Gastrocnemius medialis (tissue), 4 donors: ENCODE measurements at regions not wholly inside any gene's neighbourhood (a gene's known extent, or its start where the extent isn't known, plus 50 kb on each side); places are given as distances from the start of the nearest gene placed in this dataset.

ENCODE experiments used
- ATAC-seq, 2 donors: fragments of 150-250 bp; one replicate each; pipeline ENCODE4 v1.9.1; 2016
- DNase-seq, 2 donors: peaks; one replicate each; pipeline ENCODE4 v3.0.0-alpha.2; 2019
- H3K27ac ChIP-seq, 4 donors: fragments of 200-600 bp; sonication (generic); 1 replicate in 1 of 4; 2 replicates in 3 of 4; pipeline ENCODE4 v1.5.1; 2016 to 2018; ENCODE audit warnings: mild to moderate bottlenecking in 2 of 4, moderate library complexity in 1 of 4
- H3K27me3 ChIP-seq, 3 donors: fragments of 200-600 bp; sonication (generic) in 2 of 3; 1 replicate in 1 of 3; 2 replicates in 2 of 3; pipeline versions ENCODE4 v1.5.1 to v1.6.0; 2016 to 2019; ENCODE audit warnings: mild to moderate bottlenecking in 1 of 3, moderate library complexity in 1 of 3
- H3K36me3 ChIP-seq, 2 donors: fragments of 200-600 bp; sonication (generic) in 1 of 2; one replicate each; pipeline ENCODE4 v1.5.1; 2017 to 2018
- H3K4me1 ChIP-seq, 2 donors: fragments of 200-600 bp; sonication (generic) in 1 of 2; one replicate each; pipeline ENCODE4 v1.5.1; 2016 to 2017; ENCODE audit warnings: mild to moderate bottlenecking in 2 of 2
- H3K4me3 ChIP-seq, 4 donors: fragments of 200-600 bp; sonication (generic) in 3 of 4; 1 replicate in 1 of 4; 2 replicates in 3 of 4; pipeline ENCODE4 v1.5.1; 2016 to 2019; ENCODE audit warnings: mild to moderate bottlenecking in 2 of 4
- H3K9me3 ChIP-seq, 3 donors: fragments of 200-600 bp; sonication (generic) in 2 of 3; 1 replicate in 1 of 3; 2 replicates in 2 of 3; pipeline ENCODE4 v1.5.1; 2016 to 2019
- POLR2A ChIP-seq, 2 donors: fragments of 450-650 bp; IDR thresholded peaks; one replicate each; pipeline ENCODE4 v1.6.1; 2017; ENCODE audit warnings: antibody characterized with exemption in 2 of 2, mild to moderate bottlenecking in 2 of 2, moderate library complexity in 2 of 2
- in situ Hi-C, 4 donors: fragments of 200-750 bp; cut with MboI; loops; one replicate each; pipeline versions ENCODE4 v1.15.0 to v1.8.0; 2017; ENCODE audit warnings: low sequenced_read_pairs in 4 of 4
- intact Hi-C: fragments of 100-400 bp; cut with DNase I; formaldehyde crosslinking; loops from one replicate; pipeline ENCODE4 v1.15.1; 2023; ENCODE audit warnings: low total_unique reads
- TF ChIP-seq, protein P1 (sequence below), 5 experiments: fragments of 450-650 bp in 3 of 5; fragments of 200-600 bp in 2 of 5; sonication (generic) in 2 of 5; IDR thresholded peaks in 4 of 5; conservative IDR thresholded peaks in 1 of 5; 1 replicate in 4 of 5; 2 replicates in 1 of 5; pipeline ENCODE4 v1.5.1; 2016 to 2019; ENCODE audit warnings: antibody characterized with exemption in 5 of 5, mild to moderate bottlenecking in 3 of 5, moderate library complexity in 3 of 5

DNA sequence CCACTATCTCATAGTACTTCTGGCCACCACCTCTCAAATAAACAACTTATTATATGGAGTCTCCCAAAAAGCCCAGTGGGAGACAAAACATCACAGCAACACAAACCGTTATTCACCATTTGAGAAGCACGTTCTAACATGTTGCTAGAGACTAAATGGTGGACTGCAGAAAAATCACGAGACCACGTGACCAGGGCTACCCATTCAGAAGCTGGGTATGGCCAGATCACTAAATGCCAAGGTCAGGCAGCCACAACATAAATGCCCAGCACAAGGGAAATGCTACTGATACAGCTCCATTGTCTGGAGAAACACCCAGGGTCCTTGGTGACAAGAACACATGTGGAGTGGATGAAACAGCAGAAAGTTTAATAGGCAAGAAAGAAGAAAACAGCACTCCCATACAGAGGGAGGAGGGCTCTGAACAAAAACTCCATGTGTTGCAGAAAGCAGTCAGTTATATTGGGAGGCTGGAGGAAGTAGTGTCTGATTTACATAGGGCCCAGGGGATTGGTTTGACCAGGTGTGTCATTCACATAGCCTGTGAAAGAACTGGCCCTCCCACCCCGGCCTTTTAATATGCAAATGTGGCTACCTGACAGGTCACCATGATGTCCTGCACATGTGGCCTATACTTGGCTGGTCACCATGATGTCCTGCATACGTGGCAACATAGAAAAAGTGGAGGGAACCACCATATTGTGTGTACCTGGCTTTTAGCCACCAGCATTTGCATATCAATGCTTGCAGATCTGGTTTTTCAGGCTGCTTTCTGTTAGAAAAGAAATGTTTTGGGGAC lies 97.2 kb downstream of the TRIM36 start:
- no peak for DNase-seq
- intact Hi-C loops (no loop called here), in situ Hi-C loops (no loop called here)
- Histone ChIP-seq H3K27ac (no peak overlapping the region), H3K36me3 (no peaks in the 10 kb centered on the region), H3K9me3 (no peaks in the 10 kb centered on the region), H3K4me1 (no peaks in the 10 kb centered on the region), H3K27me3 (no peaks in the 10 kb centered on the region), H3K4me3 (no peak overlapping the region)
- TF ChIP-seq, protein P1, sequence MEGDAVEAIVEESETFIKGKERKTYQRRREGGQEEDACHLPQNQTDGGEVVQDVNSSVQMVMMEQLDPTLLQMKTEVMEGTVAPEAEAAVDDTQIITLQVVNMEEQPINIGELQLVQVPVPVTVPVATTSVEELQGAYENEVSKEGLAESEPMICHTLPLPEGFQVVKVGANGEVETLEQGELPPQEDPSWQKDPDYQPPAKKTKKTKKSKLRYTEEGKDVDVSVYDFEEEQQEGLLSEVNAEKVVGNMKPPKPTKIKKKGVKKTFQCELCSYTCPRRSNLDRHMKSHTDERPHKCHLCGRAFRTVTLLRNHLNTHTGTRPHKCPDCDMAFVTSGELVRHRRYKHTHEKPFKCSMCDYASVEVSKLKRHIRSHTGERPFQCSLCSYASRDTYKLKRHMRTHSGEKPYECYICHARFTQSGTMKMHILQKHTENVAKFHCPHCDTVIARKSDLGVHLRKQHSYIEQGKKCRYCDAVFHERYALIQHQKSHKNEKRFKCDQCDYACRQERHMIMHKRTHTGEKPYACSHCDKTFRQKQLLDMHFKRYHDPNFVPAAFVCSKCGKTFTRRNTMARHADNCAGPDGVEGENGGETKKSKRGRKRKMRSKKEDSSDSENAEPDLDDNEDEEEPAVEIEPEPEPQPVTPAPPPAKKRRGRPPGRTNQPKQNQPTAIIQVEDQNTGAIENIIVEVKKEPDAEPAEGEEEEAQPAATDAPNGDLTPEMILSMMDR (IDR thresholded peaks at IDR 0.05 in 4 of 5, conservative IDR thresholded peaks at IDR 0.05 in 1 of 5) = no peak
- TF ChIP-seq POLR2A (IDR thresholded peaks at IDR 0.05) = no peak
- ATAC-seq = no peak

- ATAC-seq (no peak), DNase-seq (no peak)
- H3K4me3 ChIP-seq = no peak overlapping the region
- no peaks in the 10 kb centered on the region for H3K36me3 ChIP-seq
- H3K4me1 ChIP-seq = no peaks in the 10 kb centered on the region
- no peaks in the 10 kb centered on the region for H3K27me3 ChIP-seq
- in situ Hi-C loops = no loop called here
- no peaks in the 10 kb centered on the region for H3K9me3 ChIP-seq
- no peak overlapping the region for H3K27ac ChIP-seq
- intact Hi-C loops = no loop called here
- TF ChIP-seq, protein P1 (IDR thresholded peaks at IDR 0.05 in 4 of 5, conservative IDR thresholded peaks at IDR 0.05 in 1 of 5) = no peak
- no peak for TF ChIP-seq POLR2A (IDR thresholded peaks at IDR 0.05)
Observed at GRCh38 chr5:115070737-115071136, 99.0 kb downstream of the TRIM36 start.

DNA sequence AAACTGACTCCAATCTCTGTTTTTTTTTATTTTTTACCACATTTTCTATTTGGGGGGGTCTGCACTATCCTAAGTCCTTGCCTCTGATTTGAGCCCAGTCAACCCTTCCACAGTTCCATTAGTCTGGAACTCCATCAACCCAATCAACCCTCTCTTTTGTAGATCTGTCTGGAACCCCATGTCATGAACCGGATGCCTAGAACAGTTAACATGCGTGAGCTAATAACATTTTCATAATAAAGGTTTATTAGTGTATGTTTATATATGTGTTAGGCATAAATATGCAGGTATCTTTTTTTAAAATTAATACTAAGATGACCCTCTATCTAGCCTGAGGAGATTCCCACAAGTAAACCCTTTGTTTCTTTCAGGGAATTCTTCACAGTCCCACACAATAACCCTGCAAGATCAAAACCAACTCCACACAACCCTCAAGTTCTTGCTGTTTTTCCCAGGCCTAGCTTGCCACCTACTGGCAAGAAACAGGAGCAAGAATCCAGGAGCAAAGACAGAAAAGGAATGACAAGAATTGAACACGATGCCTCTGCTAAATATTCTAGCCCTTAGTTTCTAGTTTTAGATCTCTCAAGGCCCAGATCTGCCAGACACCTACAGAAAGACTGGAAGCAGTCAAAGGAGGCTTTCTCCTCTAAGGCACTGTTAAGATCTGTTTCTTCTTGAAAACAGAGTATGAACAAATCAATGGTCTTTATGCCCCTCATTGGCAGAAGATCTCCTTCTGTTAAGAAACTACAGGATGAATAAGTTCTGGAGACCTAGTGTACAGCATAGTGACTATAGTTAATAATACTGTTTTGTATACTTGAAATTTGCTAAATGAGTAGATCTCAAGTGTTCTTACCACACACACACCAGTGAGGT lies 100.4 kb downstream of the TRIM36 start:
- DNase-seq = no peak
- H3K4me1 ChIP-seq = no peaks in the 10 kb centered on the region
- H3K36me3 ChIP-seq = no peaks in the 10 kb centered on the region
- in situ Hi-C loops = no loop called here
- no peak for ATAC-seq
- TF ChIP-seq, protein P1 (IDR thresholded peaks at IDR 0.05 in 4 of 5, conservative IDR thresholded peaks at IDR 0.05 in 1 of 5) = peak in 1 of 5 experiments; percentile 15
- TF ChIP-seq POLR2A (IDR thresholded peaks at IDR 0.05) = no peak
- no peak overlapping the region for H3K27ac ChIP-seq
- H3K9me3 ChIP-seq = no peaks in the 10 kb centered on the region
- H3K4me3 ChIP-seq = no peak overlapping the region
- intact Hi-C loops = no loop called here
- no peaks in the 10 kb centered on the region for H3K27me3 ChIP-seq

GRCh38 chr5:115068239-115069086 lies 101.2 kb downstream of the TRIM36 start:
- DNase-seq = no peak
- H3K4me3 ChIP-seq = no peak overlapping the region
- in situ Hi-C loops = no loop called here
- H3K27me3 ChIP-seq = no peaks in the 10 kb centered on the region
- intact Hi-C loops = no loop called here
- H3K36me3 ChIP-seq = no peaks in the 10 kb centered on the region
- no peak for TF ChIP-seq POLR2A (IDR thresholded peaks at IDR 0.05)
- TF ChIP-seq, protein P1 (IDR thresholded peaks at IDR 0.05 in 4 of 5, conservative IDR thresholded peaks at IDR 0.05 in 1 of 5) = no peak
- no peaks in the 10 kb centered on the region for H3K9me3 ChIP-seq
- no peak for ATAC-seq
- no peak overlapping the region for H3K27ac ChIP-seq
- no peaks in the 10 kb centered on the region for H3K4me1 ChIP-seq
